Psoas muscle (tissue), 7 donors: ENCODE measurements at regions not wholly inside any gene's neighbourhood (a gene's known extent, or its start where the extent isn't known, plus 50 kb on each side); places are given as distances from the start of the nearest gene placed in this dataset.

Source experiments
- ATAC-seq, 4 donors: fragments of 200-7000 bp; cut with Tn5 transposase; one replicate each; pipeline ENCODE4 v1.9.1; 2020; ENCODE audit warnings: moderate library complexity in 3 of 4, mild to moderate bottlenecking in 2 of 4
- DNase-seq, 2 donors: peaks; one replicate each; pipeline ENCODE4 v3.0.0-alpha.2; 2020
- H3K27ac ChIP-seq: fragments of 200-600 bp; one replicate; pipeline ENCODE4 v1.8.0; 2022
- H3K27me3 ChIP-seq, 3 donors: fragments of 200-600 bp in 1 of 3; one replicate each; pipeline versions ENCODE4 v1.6.1 to v1.8.0; 2013 to 2022; ENCODE audit warnings: low read length in 2 of 3, mild to moderate bottlenecking in 2 of 3, moderate library complexity in 1 of 3; ENCODE audit not compliant: insufficient read depth in 3 of 3
- H3K36me3 ChIP-seq, 2 donors: fragments of 200-600 bp in 1 of 2; one replicate each; pipeline versions ENCODE4 v1.6.1 to v1.8.0; 2013 to 2022; ENCODE audit warnings: low read depth in 1 of 2, mild to moderate bottlenecking in 1 of 2, moderate library complexity in 1 of 2; ENCODE audit not compliant: insufficient read depth in 1 of 2
- H3K4me1 ChIP-seq: fragments of 200-600 bp; one replicate; pipeline ENCODE4 v1.8.0; 2022
- H3K4me3 ChIP-seq: fragments of 200-600 bp; one replicate; pipeline ENCODE4 v1.8.0; 2022; ENCODE audit warnings: mild to moderate bottlenecking
- H3K9me3 ChIP-seq: fragments of 200-600 bp; one replicate; pipeline ENCODE4 v1.8.0; 2022
- WGBS, 3 donors: extraction: QIAGEN DNeasy Blood & Tissue Kit; methylation state at CpG; one replicate each; pipeline versions ENCODE4 v1.1.6 to v1.1.7; 2013; 5-methylcytosine and 5-hydroxymethylcytosine counted together
- intact Hi-C, 2 donors: fragments of 100-400 bp; cut with DNase I; formaldehyde crosslinking; loops; one replicate each; pipeline versions ENCODE4 v1.11.0 to v1.14.2; 2022
- TF ChIP-seq, protein P1 (sequence below): fragments of 200-600 bp; IDR thresholded peaks from one replicate; pipeline ENCODE4 v1.8.0; 2022; ENCODE audit warnings: antibody characterized with exemption
- donor health status: healthy with polysubstance abuse.
- donor health status: DM: no; HTN: no; CAD: no; lungs with moderate emphysema.
- donor health status: Bipolar disorder and iron deficiency.
- donor health status: healthy.
- donor health status: DM: yes; HTN: yes; CAD: no.
- donor health status: DM: no; HTN: no; CAD: no.
- donor health status: DM: yes; HTN: yes; CAD: no.

DNA sequence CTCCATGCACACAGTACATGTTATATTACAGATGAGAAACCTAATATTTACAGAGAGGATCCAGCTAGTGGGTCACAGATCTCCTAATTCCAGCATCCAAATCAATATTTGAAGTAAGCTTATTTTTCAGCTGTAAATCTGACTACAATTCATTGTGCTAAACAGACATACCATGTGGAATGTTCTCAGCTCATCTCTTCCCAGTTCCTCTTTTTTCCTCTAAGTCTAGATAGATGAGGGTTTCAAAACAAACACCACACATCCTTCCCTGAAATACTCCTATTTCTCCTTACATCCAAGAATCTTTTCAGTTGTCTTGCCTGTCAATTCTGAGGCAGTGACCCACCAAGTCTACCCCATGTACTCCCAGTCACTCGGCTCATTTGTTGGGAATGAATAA is 200.7 kb upstream of the PIK3C3 start:
- no peaks in the 10 kb centered on the region for H3K4me1 ChIP-seq
- no peaks in the 10 kb centered on the region for H3K9me3 ChIP-seq
- DNase-seq, result no peak
- no peak overlapping the region for H3K27ac ChIP-seq
- WGBS, 3 donors, result 84 to 91% (median 84%) methylated on average over 1 of the region's 1 CpG
- TF ChIP-seq, protein P1, sequence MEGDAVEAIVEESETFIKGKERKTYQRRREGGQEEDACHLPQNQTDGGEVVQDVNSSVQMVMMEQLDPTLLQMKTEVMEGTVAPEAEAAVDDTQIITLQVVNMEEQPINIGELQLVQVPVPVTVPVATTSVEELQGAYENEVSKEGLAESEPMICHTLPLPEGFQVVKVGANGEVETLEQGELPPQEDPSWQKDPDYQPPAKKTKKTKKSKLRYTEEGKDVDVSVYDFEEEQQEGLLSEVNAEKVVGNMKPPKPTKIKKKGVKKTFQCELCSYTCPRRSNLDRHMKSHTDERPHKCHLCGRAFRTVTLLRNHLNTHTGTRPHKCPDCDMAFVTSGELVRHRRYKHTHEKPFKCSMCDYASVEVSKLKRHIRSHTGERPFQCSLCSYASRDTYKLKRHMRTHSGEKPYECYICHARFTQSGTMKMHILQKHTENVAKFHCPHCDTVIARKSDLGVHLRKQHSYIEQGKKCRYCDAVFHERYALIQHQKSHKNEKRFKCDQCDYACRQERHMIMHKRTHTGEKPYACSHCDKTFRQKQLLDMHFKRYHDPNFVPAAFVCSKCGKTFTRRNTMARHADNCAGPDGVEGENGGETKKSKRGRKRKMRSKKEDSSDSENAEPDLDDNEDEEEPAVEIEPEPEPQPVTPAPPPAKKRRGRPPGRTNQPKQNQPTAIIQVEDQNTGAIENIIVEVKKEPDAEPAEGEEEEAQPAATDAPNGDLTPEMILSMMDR, result no peak
- intact Hi-C loops, result no loop called here
- ATAC-seq, result no peak
- no peaks in the 10 kb centered on the region for H3K36me3 ChIP-seq
- H3K27me3 ChIP-seq, result no peaks in the 10 kb centered on the region
- H3K4me3 ChIP-seq, result no peak overlapping the region

DNA sequence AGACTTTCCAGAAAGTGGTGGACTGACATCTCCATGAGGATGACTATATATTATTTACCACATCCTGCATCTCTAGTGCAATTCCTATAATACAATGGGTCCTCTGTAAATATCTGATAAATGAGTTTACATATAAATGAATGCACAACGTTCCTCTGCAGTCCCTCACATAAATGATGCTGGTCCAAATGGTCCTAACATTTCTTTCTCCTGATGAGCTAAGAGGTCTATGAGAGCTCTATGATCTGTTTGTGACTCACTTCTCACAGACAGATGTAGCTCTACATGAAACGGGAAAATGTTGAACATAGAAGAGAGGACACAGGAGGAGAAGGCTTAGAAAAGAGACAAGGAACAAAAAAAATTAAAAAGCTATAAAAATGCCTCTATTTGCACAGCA is 201.2 kb upstream of the PIK3C3 start:
- intact Hi-C loops, result no loop called here
- no peaks in the 10 kb centered on the region for H3K4me1 ChIP-seq
- DNase-seq (no peak), ATAC-seq (no peak)
- H3K36me3 ChIP-seq, result no peaks in the 10 kb centered on the region
- H3K9me3 ChIP-seq, result no peaks in the 10 kb centered on the region
- TF ChIP-seq, protein P1, result no peak
- no peaks in the 10 kb centered on the region for H3K27me3 ChIP-seq
- no peak overlapping the region for H3K27ac ChIP-seq
- no peak overlapping the region for H3K4me3 ChIP-seq
- whole genome bisulfite sequencing, 3 donors, result 54 to 63% (median 59%) methylated on average over 2 of the region's 2 CpGs

DNA sequence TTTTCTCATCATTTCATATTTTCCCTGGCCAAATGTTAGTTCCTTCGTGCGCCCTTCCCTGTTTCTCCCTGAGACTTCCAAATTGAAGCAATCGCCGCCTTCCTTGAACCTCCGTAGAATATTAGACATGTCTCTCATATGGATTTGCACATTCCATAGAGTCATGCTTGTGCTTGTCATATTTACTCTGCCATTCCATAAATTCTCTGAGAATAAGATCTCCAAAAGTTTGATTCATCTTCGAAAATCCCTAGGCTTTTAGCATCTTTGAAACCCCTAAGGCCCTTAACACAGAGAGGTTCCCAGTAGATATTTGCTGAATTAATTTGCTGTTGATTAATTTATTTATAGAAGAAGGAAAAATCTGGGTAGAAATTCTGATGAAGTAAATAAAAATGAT is 202.2 kb upstream of the PIK3C3 start:
- 83 to 90% (median 90%) methylated on average over 6 of the region's 6 CpGs for WGBS, 3 donors
- intact Hi-C loops, result no loop called here
- Histone ChIP-seq H3K4me3 (no peak overlapping the region), H3K27me3 (no peaks in the 10 kb centered on the region), H3K27ac (no peak overlapping the region), H3K36me3 (no peaks in the 10 kb centered on the region), H3K4me1 (no peaks in the 10 kb centered on the region), H3K9me3 (no peaks in the 10 kb centered on the region)
- TF ChIP-seq, protein P1, result no peak
- ATAC-seq, result no peak
- no peak for DNase-seq

DNA sequence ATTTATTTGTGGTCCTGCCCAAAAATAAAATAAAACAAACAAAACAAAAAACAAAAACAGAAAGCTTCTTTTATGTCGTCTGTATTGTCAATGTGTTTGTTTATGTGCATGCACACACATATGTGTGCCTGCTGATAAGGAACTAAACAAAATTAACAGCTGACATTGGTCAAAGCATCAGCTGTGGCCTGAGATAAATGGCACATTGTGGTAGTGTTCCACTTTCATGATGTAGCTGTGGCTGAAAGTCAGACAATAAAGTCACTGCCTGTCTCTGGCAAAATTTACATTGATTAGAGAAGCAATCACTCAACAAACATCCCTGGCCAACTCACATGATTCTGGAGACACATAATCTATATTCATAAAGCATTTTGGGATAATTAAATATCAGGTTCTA is 203.4 kb upstream of the PIK3C3 start:
- Histone ChIP-seq H3K27ac (no peak overlapping the region), H3K27me3 (no peaks in the 10 kb centered on the region), H3K36me3 (no peaks in the 10 kb centered on the region), H3K4me1 (no peaks in the 10 kb centered on the region), H3K4me3 (no peak overlapping the region), H3K9me3 (no peaks in the 10 kb centered on the region)
- intact Hi-C loops, result no loop called here
- TF ChIP-seq, protein P1, result no peak
- ATAC-seq (no peak), DNase-seq (no peak)
- 64 to 75% (median 68%) methylated on average over 1 of the region's 1 CpG for WGBS, 3 donors

DNA sequence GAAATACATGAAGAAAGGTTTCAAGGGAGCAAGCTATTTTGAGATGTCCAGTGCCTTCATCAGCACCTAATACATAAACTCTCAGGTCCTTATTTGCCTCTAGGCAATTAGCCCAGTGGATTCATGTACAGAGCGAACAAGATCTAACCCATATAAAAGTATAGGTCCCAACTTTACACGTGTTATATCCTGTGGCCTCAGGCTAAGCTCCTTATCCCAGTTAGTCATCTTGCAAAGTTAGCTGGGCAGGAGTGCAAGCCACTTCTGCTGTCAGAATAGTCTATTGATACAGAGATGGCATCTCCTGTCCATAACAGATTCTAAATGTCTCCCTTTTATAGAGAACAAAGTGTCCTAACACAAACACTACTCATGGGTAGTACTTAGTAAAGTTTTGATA is 203.9 kb upstream of the PIK3C3 start:
- DNase-seq (no peak), ATAC-seq (no peak)
- intact Hi-C loops, result no loop called here
- Histone ChIP-seq H3K4me1 (no peaks in the 10 kb centered on the region), H3K27me3 (no peaks in the 10 kb centered on the region), H3K36me3 (no peaks in the 10 kb centered on the region), H3K9me3 (no peaks in the 10 kb centered on the region), H3K27ac (no peak overlapping the region), H3K4me3 (no peak overlapping the region)
- WGBS, 3 donors, result 79 to 85% (median 83%) methylated on average over 2 of the region's 2 CpGs
- TF ChIP-seq, protein P1, result no peak
